Fibroblast of skin of right quadriceps (primary cell): ENCODE measurements at regions not wholly inside any gene's neighbourhood (a gene's known extent, or its start where the extent isn't known, plus 50 kb on each side); places are given as distances from the start of the nearest gene placed in this dataset.

Experiments used
- DNase-seq: peaks from one replicate; pipeline ENCODE4 v3.0.0-alpha.2; 2013

- DNase-seq: peak; percentile 76
Measured at GRCh38 chr1:118339400-118340124, 154.5 kb upstream of the SPAG17 start.

- no peak for DNase-seq
Measured at GRCh38 chr1:118338936-118339335, 153.9 kb upstream of the SPAG17 start.

- DNase-seq: no peak
Measured at GRCh38 chr1:118337346-118337745, 152.3 kb upstream of the SPAG17 start.

- peak; percentile 98 for DNase-seq
Measured at GRCh38 chr1:118335331-118335732, 150.3 kb upstream of the SPAG17 start.

- DNase-seq: no peak
Measured at GRCh38 chr1:118334506-118334905, 149.5 kb upstream of the SPAG17 start.

GRCh38 chr1:118333601-118334210 lies 148.7 kb upstream of the SPAG17 start:
- peak; percentile 89 for DNase-seq

- DNase-seq: no peak
Measured at GRCh38 chr1:118326960-118327629, 142.1 kb upstream of the SPAG17 start.

GRCh38 chr1:118325550-118326225 lies 140.7 kb upstream of the SPAG17 start:
- DNase-seq: peak; percentile 60

- peak; percentile 56 for DNase-seq
Measured at GRCh38 chr1:118323246-118323645, 138.2 kb upstream of the SPAG17 start.

GRCh38 chr1:118322331-118322730 lies 137.3 kb upstream of the SPAG17 start:
- no peak for DNase-seq

- DNase-seq: no peak
Measured at GRCh38 chr1:118321840-118322239, 136.8 kb upstream of the SPAG17 start.

- peak; percentile 77 for DNase-seq
Measured at GRCh38 chr1:118317842-118318614, 133.0 kb upstream of the SPAG17 start.

- no peak for DNase-seq
Measured at GRCh38 chr1:118306851-118307250, 121.8 kb upstream of the SPAG17 start.

GRCh38 chr1:118304722-118305359 lies 119.8 kb upstream of the SPAG17 start:
- DNase-seq: peak; percentile 50

- no peak for DNase-seq
Measured at GRCh38 chr1:118303534-118303933, 118.5 kb upstream of the SPAG17 start.

- DNase-seq: no peak
Measured at GRCh38 chr1:118303064-118303463, 118.0 kb upstream of the SPAG17 start.

GRCh38 chr1:118302145-118302544 lies 117.1 kb upstream of the SPAG17 start:
- DNase-seq: no peak

GRCh38 chr1:118300808-118301207 lies 115.8 kb upstream of the SPAG17 start:
- DNase-seq: no peak

GRCh38 chr1:118298397-118298796 lies 113.4 kb upstream of the SPAG17 start:
- no peak for DNase-seq

GRCh38 chr1:118297521-118297920 lies 112.5 kb upstream of the SPAG17 start:
- DNase-seq: no peak

GRCh38 chr1:118294875-118295642 lies 110.0 kb upstream of the SPAG17 start:
- DNase-seq: peak; percentile 78
